ENCODE measurements at regions not wholly inside any gene's neighbourhood (a gene's known extent, or its start where the extent isn't known, plus 50 kb on each side); places are given as distances from the start of the nearest gene placed in this dataset.
A peak's percentile ranks its signal among the peaks of the same experiment; 100 is the strongest.

DNA sequence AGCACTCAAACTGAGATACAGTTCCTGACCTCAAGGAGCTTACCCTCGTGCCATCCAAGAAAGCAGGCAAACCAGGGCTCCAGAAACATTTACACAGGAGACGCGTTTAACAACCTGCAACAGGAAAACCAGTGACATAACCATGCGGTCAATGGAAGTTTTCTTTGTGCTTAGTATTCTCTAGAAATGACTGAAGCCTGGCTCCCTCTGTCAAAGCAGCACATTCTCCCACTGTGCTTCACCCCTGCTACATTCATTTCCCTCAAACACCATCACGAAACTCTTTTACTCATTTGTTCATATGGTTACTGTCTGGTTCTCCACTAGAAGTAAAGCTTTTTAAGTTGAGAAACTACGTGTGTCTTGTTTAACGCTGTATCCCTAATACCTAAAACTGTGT, 161.3 kb upstream of the CCND2 start:
- 0 out of 2 replicates have a peak overlapping the region, but pooled peaks have one; percentile 12 for H3K14ac ChIP-seq (replicated peaks; ENCODE audit: low read depth, low read length)
- H4K8ac ChIP-seq (ENCODE audit: low read depth in 2 of 2, low read length in 2 of 2), result peak overlapping the region in 1 of 2 experiments; percentile 13; a peak in 1 of 4 replicates
- no peak overlapping the region for H2AK5ac ChIP-seq (ENCODE audit: low read depth, low read length)
- peaks cover 2% of the 10 kb centered on the region for H3K27me3 ChIP-seq (ENCODE audit: control insufficient read depth, insufficient read depth, low read length)
- intact Hi-C loops (cut with micrococcal nuclease), result no loop called here
- WGBS, 2 experiments (ENCODE audit: extremely low coverage in 2 of 2, insufficient read length in 1 of 2), result no CpG with 5 or more reads among the region's 7 CpGs
- peak overlapping the region; percentile 20; the same call in 1 of the 2 replicates for H3K4ac ChIP-seq (ENCODE audit: low read depth, low read length)
- H4K5ac ChIP-seq (ENCODE audit: low read depth, low read length), result peak overlapping the region; percentile 52; the same call in 1 of the 2 replicates
- H3K9ac ChIP-seq (ENCODE audit: low read depth, low read length), result no peak overlapping the region
- no peak for DNase-seq
- H2BK5ac ChIP-seq (ENCODE audit: low read depth, low read length, poor library complexity, severe bottlenecking), result peak overlapping the region; percentile 10
- peaks cover 9% of the 10 kb centered on the region for H3K4me1 ChIP-seq (ENCODE audit: control insufficient read depth, insufficient read depth, low read length)
- H3K9me3 ChIP-seq (ENCODE audit: control insufficient read depth, insufficient read depth, low read length), result no peaks in the 10 kb centered on the region
- dilution Hi-C loops (cut with HindIII; ENCODE audit: low sequenced_read_pairs, unreplicated experiment), result no loop called here
- H4K20me1 ChIP-seq (ENCODE audit: insufficient read depth, low read length), result no peaks in the 10 kb centered on the region
- H3K36me3 ChIP-seq (ENCODE audit: control insufficient read depth, insufficient read depth, low read length), result no peaks in the 10 kb centered on the region
- no peak overlapping the region for H3K56ac ChIP-seq (ENCODE audit: extremely low read depth, insufficient read depth, low read length)
- peak overlapping the region; percentile 40 for H2BK20ac ChIP-seq (ENCODE audit: low read depth, low read length)
- no peaks in the 10 kb centered on the region; the same call in 1 of the 2 replicates for H3K9me1 ChIP-seq (ENCODE audit: insufficient read depth, low read length)
- ChIA-PET CTCF (no interaction called here), POLR2A (ENCODE audit: unreplicated experiment) (no interaction called here)
- in situ Hi-C loops (cut with MboI; ENCODE audit: low sequenced_read_pairs), result no loop called here
- ATAC-seq (ENCODE audit: low read depth), result no peak
- H3K4me3 ChIP-seq (ENCODE audit: insufficient read depth, low read depth, low read length), result no peak overlapping the region
- H3K4me2 ChIP-seq (ENCODE audit: low read depth, low read length), result no peak overlapping the region
- TF ChIP-seq RAD21 (IDR thresholded peaks at IDR 0.05; ENCODE audit: low read length) (no peak), CEBPB (IDR thresholded peaks at IDR 0.05; ENCODE audit: low read depth, low read length) (no peak), MXI1 (IDR thresholded peaks at IDR 0.05; ENCODE audit: borderline replicate concordance, low read depth, low read length) (no peak), CHD1 (IDR thresholded peaks at IDR 0.05; ENCODE audit: low read depth, low read length) (no peak)
- TF ChIP-seq, protein P1, sequence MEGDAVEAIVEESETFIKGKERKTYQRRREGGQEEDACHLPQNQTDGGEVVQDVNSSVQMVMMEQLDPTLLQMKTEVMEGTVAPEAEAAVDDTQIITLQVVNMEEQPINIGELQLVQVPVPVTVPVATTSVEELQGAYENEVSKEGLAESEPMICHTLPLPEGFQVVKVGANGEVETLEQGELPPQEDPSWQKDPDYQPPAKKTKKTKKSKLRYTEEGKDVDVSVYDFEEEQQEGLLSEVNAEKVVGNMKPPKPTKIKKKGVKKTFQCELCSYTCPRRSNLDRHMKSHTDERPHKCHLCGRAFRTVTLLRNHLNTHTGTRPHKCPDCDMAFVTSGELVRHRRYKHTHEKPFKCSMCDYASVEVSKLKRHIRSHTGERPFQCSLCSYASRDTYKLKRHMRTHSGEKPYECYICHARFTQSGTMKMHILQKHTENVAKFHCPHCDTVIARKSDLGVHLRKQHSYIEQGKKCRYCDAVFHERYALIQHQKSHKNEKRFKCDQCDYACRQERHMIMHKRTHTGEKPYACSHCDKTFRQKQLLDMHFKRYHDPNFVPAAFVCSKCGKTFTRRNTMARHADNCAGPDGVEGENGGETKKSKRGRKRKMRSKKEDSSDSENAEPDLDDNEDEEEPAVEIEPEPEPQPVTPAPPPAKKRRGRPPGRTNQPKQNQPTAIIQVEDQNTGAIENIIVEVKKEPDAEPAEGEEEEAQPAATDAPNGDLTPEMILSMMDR (conservative IDR thresholded peaks at IDR 0.05; ENCODE audit: low read depth, low read length), result no peak
- TF ChIP-seq, protein P2, sequence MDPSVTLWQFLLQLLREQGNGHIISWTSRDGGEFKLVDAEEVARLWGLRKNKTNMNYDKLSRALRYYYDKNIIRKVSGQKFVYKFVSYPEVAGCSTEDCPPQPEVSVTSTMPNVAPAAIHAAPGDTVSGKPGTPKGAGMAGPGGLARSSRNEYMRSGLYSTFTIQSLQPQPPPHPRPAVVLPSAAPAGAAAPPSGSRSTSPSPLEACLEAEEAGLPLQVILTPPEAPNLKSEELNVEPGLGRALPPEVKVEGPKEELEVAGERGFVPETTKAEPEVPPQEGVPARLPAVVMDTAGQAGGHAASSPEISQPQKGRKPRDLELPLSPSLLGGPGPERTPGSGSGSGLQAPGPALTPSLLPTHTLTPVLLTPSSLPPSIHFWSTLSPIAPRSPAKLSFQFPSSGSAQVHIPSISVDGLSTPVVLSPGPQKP (IDR thresholded peaks at IDR 0.05; ENCODE audit: borderline replicate concordance, low read depth, low read length), result no peak
- H2AFZ ChIP-seq (replicated peaks; ENCODE audit: low read length, poor library complexity), result no peak overlapping the region
- no peak overlapping the region for H2BK15ac ChIP-seq (ENCODE audit: low read depth, low read length)
- H3K23ac ChIP-seq (ENCODE audit: low read depth, low read length), result no peak overlapping the region
- H3K27ac ChIP-seq (ENCODE audit: insufficient read depth, low read length), result no peak overlapping the region
- no TSS peak for BruUV-seq (replicated peaks)
- H2AK9ac ChIP-seq (replicated peaks; ENCODE audit: low read depth, low read length, poor library complexity), result no peak overlapping the region
- peak overlapping the region; percentile 59; the same call in 1 of the 2 replicates for H2BK120ac ChIP-seq (ENCODE audit: low read depth, low read length)
- H4K91ac ChIP-seq (ENCODE audit: insufficient read depth, low read depth, low read length), result peak overlapping the region; percentile 22; the same call in 1 of the 2 replicates
- no peaks in the 10 kb centered on the region for H3K79me1 ChIP-seq (ENCODE audit: low read depth in 1 of 2, low read length in 2 of 2)
- peak overlapping the region; percentile 70; the same call in 1 of the 2 replicates for H3K18ac ChIP-seq (ENCODE audit: low read depth, low read length)

Data from IMR-90 (cell line).